B cell (primary cell): ENCODE measurements at regions not wholly inside any gene's neighbourhood (a gene's known extent, or its start where the extent isn't known, plus 50 kb on each side); places are given as distances from the start of the nearest gene placed in this dataset.

ENCODE experiments used
- ATAC-seq: fragments of 200-7000 bp; cut with Tn5 transposase; one replicate; pipeline ENCODE4 v1.10.0; 2021; ENCODE audit warnings: low read depth, mild to moderate bottlenecking, moderate number of reproducible peaks, moderate library complexity
- CTCF ChIA-PET: fragments of 350-600 bp; sonication (Branson Sonifier 250); formaldehyde crosslinking; loops from one replicate; lab custom pipeline; 2021; ENCODE audit warnings: antibody characterized with exemption, inconsistent platforms; lab: Charles Lee
- POLR2A ChIA-PET: fragments of 350-600 bp; sonication (Branson Sonifier 250); formaldehyde crosslinking; loops from one replicate; lab custom pipeline; 2021; ENCODE audit warnings: antibody characterized with exemption; lab: Charles Lee
- DNase-seq: peaks from one replicate; pipeline ENCODE4 v3.0.0; 2013
- H2AFZ ChIP-seq: 2 replicates; pipeline ENCODE4 v1.6.1; 2012; ENCODE audit warnings: mild to moderate bottlenecking, low read depth, low read length; ENCODE audit not compliant: insufficient read depth, poor library complexity, severe bottlenecking
- H3K27ac ChIP-seq, 2 donors: 1 replicate in 1 of 2; 2 replicates in 1 of 2; pipeline ENCODE4 v1.5.1; 2012 to 2013; ENCODE audit warnings: low read length in 2 of 2, mild to moderate bottlenecking in 2 of 2, moderate library complexity in 1 of 2
- H3K27me3 ChIP-seq, 4 experiments: fragments of 200-600 bp in 1 of 4; sonication (generic) in 1 of 4; replicated peaks in 1 of 4; 1 replicate in 2 of 4; 2 replicates in 2 of 4; pipeline versions ENCODE4 v1.6.1 to v1.7.0; 2013 to 2016; ENCODE audit warnings: low read length in 3 of 4, mild to moderate bottlenecking in 2 of 4, mixed read lengths in 1 of 4, moderate library complexity in 1 of 4; ENCODE audit not compliant: insufficient read depth in 4 of 4, control insufficient read depth in 3 of 4; ENCODE audit errors: control extremely low read depth in 1 of 4
- H3K36me3 ChIP-seq, 2 experiments: replicated peaks in 1 of 2; 1 replicate in 1 of 2; 2 replicates in 1 of 2; pipeline versions ENCODE4 v1.6.1 to v1.7.1; 2013; ENCODE audit warnings: low read length in 1 of 2; ENCODE audit not compliant: insufficient read depth in 2 of 2, control insufficient read depth in 1 of 2; ENCODE audit errors: control extremely low read depth in 1 of 2, extremely low read depth in 1 of 2
- H3K4me1 ChIP-seq, 2 donors: fragments of 200-600 bp in 1 of 2; sonication (generic) in 1 of 2; 1 replicate in 1 of 2; 2 replicates in 1 of 2; pipeline versions ENCODE4 v1.5.1 to v1.6.1; 2013 to 2017; ENCODE audit warnings: low read length in 2 of 2; ENCODE audit not compliant: control insufficient read depth in 2 of 2, insufficient read depth in 2 of 2
- H3K4me2 ChIP-seq: replicated peaks from 2 replicates; pipeline ENCODE3; 2012; ENCODE audit warnings: mild to moderate bottlenecking, low read depth, low read length; ENCODE audit not compliant: poor library complexity, severe bottlenecking
- H3K4me3 ChIP-seq, 5 experiments: fragments of 200-600 bp in 1 of 5; sonication (generic) in 1 of 5; 1 replicate in 3 of 5; 2 replicates in 2 of 5; pipeline versions ENCODE4 v1.5.1 to v1.7.0; 2011 to 2016; ENCODE audit warnings: low read length in 4 of 5, mild to moderate bottlenecking in 4 of 5, low read depth in 2 of 5, control low read depth in 1 of 5, moderate library complexity in 1 of 5; ENCODE audit not compliant: insufficient read depth in 1 of 5; ENCODE audit errors: control extremely low read depth in 1 of 5, extremely low read depth in 1 of 5
- H3K79me2 ChIP-seq: fragments of 200-600 bp; sonication (generic); one replicate; pipeline ENCODE4 v1.6.0; 2016; ENCODE audit warnings: low read length; ENCODE audit not compliant: control insufficient read depth, insufficient read depth
- H3K9ac ChIP-seq: fragments of 200-600 bp; sonication (generic); 2 replicates; pipeline ENCODE4 v1.6.1; 2017; ENCODE audit warnings: mild to moderate bottlenecking, low read length, moderate library complexity
- H3K9me3 ChIP-seq, 3 donors: one replicate each; pipeline versions ENCODE4 v1.6.1 to v1.7.1; 2013; ENCODE audit warnings: low read length in 2 of 3; ENCODE audit not compliant: control insufficient read depth in 2 of 3, insufficient read depth in 1 of 3; ENCODE audit errors: control extremely low read depth in 1 of 3
- H4K20me1 ChIP-seq: 2 replicates; pipeline ENCODE4 v1.6.0; 2012; ENCODE audit warnings: mild to moderate bottlenecking, low read length; ENCODE audit not compliant: insufficient read depth, control insufficient read depth, poor library complexity, severe bottlenecking
- H3K27ac Mint-ChIP-seq: one replicate; pipeline ENCODE4 v1.8.0; 2021; ENCODE audit warnings: mixed read lengths
- H3K27me3 Mint-ChIP-seq: one replicate; pipeline ENCODE4 v1.8.0; 2021; ENCODE audit warnings: mixed read lengths
- H3K4me1 Mint-ChIP-seq: one replicate; pipeline ENCODE4 v1.8.0; 2021; ENCODE audit warnings: mixed read lengths
- H3K4me3 Mint-ChIP-seq: one replicate; pipeline ENCODE4 v1.8.0; 2021; ENCODE audit warnings: mixed read lengths
- H3K9me3 Mint-ChIP-seq: one replicate; pipeline ENCODE4 v1.8.0; 2022; ENCODE audit warnings: mixed read lengths; ENCODE audit not compliant: insufficient read depth
- CTCF ChIP-seq: fragments of 200-600 bp; IDR thresholded peaks from one replicate; pipeline ENCODE4 v1.8.0; 2022; ENCODE audit warnings: antibody characterized with exemption, mild to moderate bottlenecking
- EZH2 ChIP-seq: IDR thresholded peaks from 2 replicates; pipeline ENCODE4 v1.6.1; 2012; ENCODE audit warnings: borderline replicate concordance, low read depth, mild to moderate bottlenecking, moderate library complexity, low read length; ENCODE audit not compliant: insufficient read depth, poor library complexity, severe bottlenecking
- WGBS: methylation state at CpG from one replicate; pipeline ENCODE4 v1.1.5; 2013; ENCODE audit warnings: missing lambda C conversion rate; ENCODE audit not compliant: insufficient coverage; 5-methylcytosine and 5-hydroxymethylcytosine counted together
- intact Hi-C: fragments of 100-400 bp; cut with micrococcal nuclease; formaldehyde crosslinking; loops from one replicate; pipeline ENCODE4 v1.10.0; 2022

GRCh38 chr6:126181173-126181741 lies 158.7 kb upstream of the CENPW start:
- ChIA-PET POLR2A (no interaction called here), CTCF (no interaction called here)
- H4K20me1 ChIP-seq, result no peaks in the 10 kb centered on the region
- H3K4me3 ChIP-seq, result no peak overlapping the region
- no peaks in the 10 kb centered on the region for H3K36me3 ChIP-seq
- H3K4me1 ChIP-seq, result no peaks in the 10 kb centered on the region
- no peak overlapping the region for H2AFZ ChIP-seq
- no peak overlapping the region for H3K4me2 ChIP-seq
- H3K27me3 Mint-ChIP-seq, result no peaks in the 10 kb centered on the region
- no peak overlapping the region for H3K9ac ChIP-seq
- no peaks in the 10 kb centered on the region for H3K4me1 Mint-ChIP-seq
- no peak overlapping the region for H3K27ac ChIP-seq
- H3K9me3 ChIP-seq, result no peaks in the 10 kb centered on the region
- ATAC-seq (no peak), DNase-seq (no peak)
- H3K4me3 Mint-ChIP-seq, result no peak overlapping the region
- no peaks in the 10 kb centered on the region for H3K79me2 ChIP-seq
- no peaks in the 10 kb centered on the region for H3K27me3 ChIP-seq
- intact Hi-C loops, result no loop called here
- TF ChIP-seq CTCF, result no peak
- no peak for TF ChIP-seq EZH2
- H3K27ac Mint-ChIP-seq, result no peak overlapping the region
- peaks cover 3% of the 10 kb centered on the region for H3K9me3 Mint-ChIP-seq

DNA sequence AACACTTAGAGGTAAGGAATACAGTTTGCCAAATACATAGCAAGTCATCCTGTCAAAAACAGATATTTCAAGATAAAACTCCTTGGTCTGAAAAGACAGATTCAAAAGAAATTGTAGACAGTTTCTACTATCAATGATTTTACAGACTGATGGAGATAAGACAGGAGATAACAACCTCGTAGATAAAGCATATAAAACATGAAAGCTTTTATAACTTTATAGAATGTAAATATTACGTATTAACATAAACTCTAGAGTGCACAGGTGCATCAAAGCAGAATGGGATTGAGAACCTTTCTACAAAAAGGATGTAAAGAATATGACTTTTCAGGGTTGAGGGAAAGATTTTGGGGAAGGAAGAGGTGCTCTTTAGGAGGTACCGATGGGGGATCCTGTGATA lies 158.0 kb upstream of the CENPW start:
- Histone ChIP-seq H3K9ac (no peak overlapping the region), H3K27ac (no peak overlapping the region), H3K36me3 (no peaks in the 10 kb centered on the region), H4K20me1 (no peaks in the 10 kb centered on the region), H2AFZ (no peak overlapping the region), H3K4me1 (no peaks in the 10 kb centered on the region), H3K9me3 (no peaks in the 10 kb centered on the region), H3K4me2 (no peak overlapping the region), H3K4me3 (no peak overlapping the region), H3K79me2 (no peaks in the 10 kb centered on the region), H3K27me3 (no peaks in the 10 kb centered on the region)
- no peak for TF ChIP-seq EZH2
- no peak for TF ChIP-seq CTCF
- CTCF ChIA-PET, result no interaction called here
- Mint-ChIP-seq H3K4me3 (no peak overlapping the region), H3K27ac (no peak overlapping the region), H3K9me3 (peaks cover 3% of the 10 kb centered on the region), H3K4me1 (no peaks in the 10 kb centered on the region), H3K27me3 (no peaks in the 10 kb centered on the region)
- no CpG with 5 or more reads among the region's 3 CpGs for WGBS
- POLR2A ChIA-PET, result no interaction called here
- no peak for ATAC-seq
- intact Hi-C loops, result no loop called here
- DNase-seq, result no peak
